ENCODE measurements at regions not wholly inside any gene's neighbourhood (a gene's known extent, or its start where the extent isn't known, plus 50 kb on each side); places are given as distances from the start of the nearest gene placed in this dataset.

DNA sequence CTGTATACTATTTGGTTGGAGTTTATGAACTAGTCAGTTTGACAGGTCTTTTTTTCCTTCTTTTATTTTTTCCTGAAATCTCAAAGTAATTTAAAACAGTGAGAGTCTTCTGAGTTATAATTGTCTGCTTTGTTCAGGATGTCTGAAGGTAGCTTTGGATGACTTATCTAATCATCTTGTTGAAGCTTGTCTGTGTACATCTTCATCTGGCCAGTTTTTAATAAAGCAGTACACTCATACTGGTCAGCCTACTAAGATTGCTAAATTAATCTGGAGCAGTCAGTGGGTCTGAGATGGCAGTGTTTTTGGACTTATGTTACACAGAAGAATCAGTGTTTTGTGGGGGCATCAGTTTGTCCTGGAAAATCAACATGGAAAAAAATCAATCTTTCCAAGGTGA is 482.4 kb downstream of the CDH10 start:
- TF ChIP-seq CTCF (IDR thresholded peaks at IDR 0.05) (no peak), POLR2A (IDR thresholded peaks at IDR 0.05) (no peak)
